ENCODE measurements at regions not wholly inside any gene's neighbourhood (a gene's known extent, or its start where the extent isn't known, plus 50 kb on each side); places are given as distances from the start of the nearest gene placed in this dataset.
"Not testable (repeated sequence)": the region's sequence is repeated elsewhere in the genome, so short reads cannot be mapped to it uniquely, and the experiment has no call there.

GRCh38 chr10:43845121-43845520 is 196.4 kb upstream of the ZNF32 start:
- no peak for TF ChIP-seq CTCF (IDR thresholded peaks at IDR 0.05; ENCODE audit: control insufficient read depth, insufficient read depth, low read depth, low read length, missing control alignments)
- H3K4me3 ChIP-seq (ENCODE audit: control insufficient read depth, low read depth, low read length), result no peak overlapping the region
- DNase-seq (ENCODE audit: low read depth), result no peak

- TF ChIP-seq CTCF (IDR thresholded peaks at IDR 0.05; ENCODE audit: control insufficient read depth, insufficient read depth, low read depth, low read length, missing control alignments), result no peak
- no peak overlapping the region for H3K4me3 ChIP-seq (ENCODE audit: control insufficient read depth, low read depth, low read length)
- DNase-seq (ENCODE audit: low read depth), result no peak
These were observed 195.5 kb upstream of the ZNF32 start for GRCh38 chr10:43844221-43844620.

- no peak for DNase-seq (ENCODE audit: low read depth)
- TF ChIP-seq CTCF (IDR thresholded peaks at IDR 0.05; ENCODE audit: control insufficient read depth, insufficient read depth, low read depth, low read length, missing control alignments), result no peak
- H3K4me3 ChIP-seq (ENCODE audit: control insufficient read depth, low read depth, low read length), result no peak overlapping the region
These were observed 194.8 kb upstream of the ZNF32 start for GRCh38 chr10:43843321-43844101.

GRCh38 chr10:43842496-43842895 is 193.8 kb upstream of the ZNF32 start:
- TF ChIP-seq CTCF (IDR thresholded peaks at IDR 0.05; ENCODE audit: control insufficient read depth, insufficient read depth, low read depth, low read length, missing control alignments), result no peak
- H3K4me3 ChIP-seq (ENCODE audit: control insufficient read depth, low read depth, low read length), result no peak overlapping the region
- DNase-seq (ENCODE audit: low read depth), result no peak

GRCh38 chr10:43842072-43842471 is 193.4 kb upstream of the ZNF32 start:
- no peak for TF ChIP-seq CTCF (IDR thresholded peaks at IDR 0.05; ENCODE audit: control insufficient read depth, insufficient read depth, low read depth, low read length, missing control alignments)

GRCh38 chr10:43839973-43840372 is 191.3 kb upstream of the ZNF32 start:
- no peak overlapping the region for H3K4me3 ChIP-seq (ENCODE audit: control insufficient read depth, low read depth, low read length)
- DNase-seq (ENCODE audit: low read depth), result no peak
- TF ChIP-seq CTCF (IDR thresholded peaks at IDR 0.05; ENCODE audit: control insufficient read depth, insufficient read depth, low read depth, low read length, missing control alignments), result no peak

More at GRCh38 chr10:43842072-43842471, 193.4 kb upstream of the ZNF32 start:
- no peak overlapping the region for H3K4me3 ChIP-seq (ENCODE audit: control insufficient read depth, low read depth, low read length)
- no peak for DNase-seq (ENCODE audit: low read depth)

GRCh38 chr10:43834751-43835150 is 186.1 kb upstream of the ZNF32 start:
- not testable (repeated sequence) for DNase-seq (ENCODE audit: low read depth); H3K4me3 ChIP-seq (ENCODE audit: control insufficient read depth, low read depth, low read length)
